H9 (cell line): ENCODE measurements at regions not wholly inside any gene's neighbourhood (a gene's known extent, or its start where the extent isn't known, plus 50 kb on each side); places are given as distances from the start of the nearest gene placed in this dataset.

Experiments used
- DNase-seq: peaks from one replicate; pipeline ENCODE4 v3.0.0-alpha.2; 2017
- H2AFZ ChIP-seq: one replicate; pipeline ENCODE4 v1.6.1; 2013; ENCODE audit warnings: mild to moderate bottlenecking, low read length, control low read depth, moderate library complexity
- H2AK5ac ChIP-seq: 2 replicates; pipeline ENCODE4 v1.6.1; 2013; ENCODE audit warnings: low read length, control low read depth, mixed read lengths; ENCODE audit not compliant: insufficient read length
- H2BK120ac ChIP-seq: one replicate; pipeline ENCODE4 v1.6.1; 2013; ENCODE audit warnings: low read depth, mild to moderate bottlenecking, low read length, control low read depth, inconsistent platforms; ENCODE audit not compliant: poor library complexity, severe bottlenecking
- H2BK12ac ChIP-seq: 2 replicates; pipeline ENCODE4 v1.6.1; 2013; ENCODE audit warnings: low read length, control low read depth, mixed read lengths, low read depth; ENCODE audit not compliant: insufficient read length
- H2BK15ac ChIP-seq: 2 replicates; pipeline ENCODE4 v1.6.1; 2013; ENCODE audit warnings: low read depth, low read length, control low read depth
- H2BK20ac ChIP-seq: one replicate; pipeline ENCODE4 v1.6.1; 2013; ENCODE audit warnings: low read depth, mild to moderate bottlenecking, low read length, control low read depth, inconsistent platforms; ENCODE audit not compliant: poor library complexity, severe bottlenecking
- H2BK5ac ChIP-seq: 2 replicates; pipeline ENCODE4 v1.6.1; 2013; ENCODE audit warnings: low read length, control low read depth, mixed read lengths; ENCODE audit not compliant: insufficient read length
- H3K14ac ChIP-seq: 2 replicates; pipeline ENCODE4 v1.6.1; 2013; ENCODE audit warnings: low read length, control low read depth; ENCODE audit not compliant: insufficient read depth
- H3K18ac ChIP-seq: 2 replicates; pipeline ENCODE4 v1.6.1; 2013; ENCODE audit warnings: low read depth, mild to moderate bottlenecking, mixed read lengths, low read length, control low read depth; ENCODE audit not compliant: insufficient read length
- H3K23ac ChIP-seq: 2 replicates; pipeline ENCODE4 v1.6.1; 2013; ENCODE audit warnings: low read length, control low read depth, mixed read lengths, low read depth; ENCODE audit not compliant: insufficient read length
- H3K23me2 ChIP-seq: 2 replicates; pipeline ENCODE4 v1.6.1; 2013; ENCODE audit warnings: low read depth, mild to moderate bottlenecking, mixed read lengths, low read length, control low read depth; ENCODE audit not compliant: insufficient read length, poor library complexity, severe bottlenecking
- H3K27ac ChIP-seq: 2 replicates; pipeline ENCODE4 v1.5.1; 2013; ENCODE audit warnings: low read length, control low read depth, mixed read lengths, low read depth; ENCODE audit not compliant: insufficient read length
- H3K27me3 ChIP-seq: 2 replicates; pipeline ENCODE4 v1.6.1; 2013; ENCODE audit warnings: low read length, control low read depth, inconsistent platforms; ENCODE audit not compliant: insufficient read depth
- H3K4ac ChIP-seq: 2 replicates; pipeline ENCODE4 v1.6.1; 2013; ENCODE audit warnings: low read depth, mild to moderate bottlenecking, control low read depth, inconsistent platforms, low read length, moderate library complexity
- H3K4me1 ChIP-seq: 2 replicates; pipeline ENCODE4 v1.6.1; 2013; ENCODE audit warnings: low read length, control low read depth, inconsistent platforms; ENCODE audit not compliant: insufficient read depth
- H3K4me2 ChIP-seq: 2 replicates; pipeline ENCODE4 v1.6.1; 2013; ENCODE audit warnings: low read length, control low read depth, mixed read lengths; ENCODE audit not compliant: insufficient read length, insufficient read depth
- H3K56ac ChIP-seq: 2 replicates; pipeline ENCODE4 v1.6.1; 2013; ENCODE audit warnings: low read depth, mild to moderate bottlenecking, mixed read lengths, low read length, control low read depth; ENCODE audit not compliant: insufficient read length
- H3K79me1 ChIP-seq: 2 replicates; pipeline ENCODE4 v1.6.1; 2013; ENCODE audit warnings: low read depth, mild to moderate bottlenecking, moderate library complexity, low read length, control low read depth, inconsistent platforms; ENCODE audit not compliant: insufficient read depth, poor library complexity, severe bottlenecking
- H3K79me2 ChIP-seq: 2 replicates; pipeline ENCODE4 v1.6.1; 2013; ENCODE audit warnings: low read length, control low read depth, inconsistent platforms; ENCODE audit not compliant: insufficient read depth
- H3K9ac ChIP-seq: 2 replicates; pipeline ENCODE4 v1.6.1; 2013; ENCODE audit warnings: low read length, control low read depth, mixed read lengths; ENCODE audit not compliant: insufficient read length; ENCODE audit errors: extremely low read depth
- H3K9me3 ChIP-seq: one replicate; pipeline ENCODE4 v1.6.1; 2013; ENCODE audit warnings: low read depth, low read length, inconsistent platforms; ENCODE audit not compliant: control insufficient read depth
- H3T11ph ChIP-seq: one replicate; pipeline ENCODE4 v1.6.1; 2013; ENCODE audit warnings: mild to moderate bottlenecking, low read length, control low read depth, inconsistent platforms
- H4K20me1 ChIP-seq: one replicate; pipeline ENCODE4 v1.6.1; 2013; ENCODE audit not compliant: control insufficient read depth, insufficient read length, insufficient read depth
- H4K5ac ChIP-seq: 2 replicates; pipeline ENCODE4 v1.6.1; 2013; ENCODE audit warnings: low read depth, mild to moderate bottlenecking, mixed read lengths, low read length, control low read depth; ENCODE audit not compliant: insufficient read length
- H4K8ac ChIP-seq: replicated peaks from 2 replicates; pipeline ENCODE4 v1.6.1; 2013; ENCODE audit warnings: low read length, control low read depth, mixed read lengths, low read depth; ENCODE audit not compliant: insufficient read length
- H4K91ac ChIP-seq: 2 replicates; pipeline ENCODE4 v1.6.1; 2013; ENCODE audit warnings: low read depth, mild to moderate bottlenecking, moderate library complexity, mixed read lengths, low read length, control low read depth; ENCODE audit not compliant: insufficient read length
- H3K27ac Mint-ChIP-seq, 3 experiments: 2 replicates in 2 of 3; 3 replicates in 1 of 3; pipeline ENCODE4 v1.8.0; 2020 to 2021; ENCODE audit warnings: mixed read lengths in 3 of 3, mild to moderate bottlenecking in 1 of 3, moderate library complexity in 1 of 3
- H3K27me3 Mint-ChIP-seq: 2 replicates; pipeline ENCODE4 v1.8.0; 2021; ENCODE audit warnings: low read depth, mild to moderate bottlenecking, moderate library complexity, mixed read lengths
- H3K36me3 Mint-ChIP-seq, 3 experiments: 2 replicates in 2 of 3; 3 replicates in 1 of 3; pipeline ENCODE4 v1.8.0; 2020 to 2021; ENCODE audit warnings: low read depth in 3 of 3, mixed read lengths in 3 of 3; ENCODE audit not compliant: insufficient read depth in 1 of 3
- H3K4me1 Mint-ChIP-seq, 2 experiments: 2 replicates each; pipeline ENCODE4 v1.8.0; 2020; ENCODE audit warnings: mixed read lengths in 2 of 2
- H3K4me3 Mint-ChIP-seq, 2 experiments: 2 replicates in 1 of 2; 3 replicates in 1 of 2; pipeline ENCODE4 v1.8.0; 2020 to 2021; ENCODE audit warnings: mild to moderate bottlenecking in 2 of 2, mixed read lengths in 2 of 2, moderate library complexity in 1 of 2
- H3K9me3 Mint-ChIP-seq, 2 experiments: 2 replicates in 1 of 2; 3 replicates in 1 of 2; pipeline ENCODE4 v1.8.0; 2020; ENCODE audit warnings: mild to moderate bottlenecking in 2 of 2, mixed read lengths in 2 of 2, moderate library complexity in 1 of 2
- WGBS: extraction: QIAGEN DNeasy Blood & Tissue Kit; methylation state at CpG from one replicate; pipeline ENCODE4 v1.1.7; 2013; ENCODE audit warnings: missing lambda C conversion rate, low lambda C conversion rate, mixed read lengths; ENCODE audit not compliant: insufficient read length; ENCODE audit errors: extremely low coverage; 5-methylcytosine and 5-hydroxymethylcytosine counted together
- TF ChIP-seq, protein P1 (sequence below): fragments of 200-600 bp; sonication (generic); conservative IDR thresholded peaks from 3 replicates; pipeline ENCODE4 v1.8.0; 2021; ENCODE audit warnings: antibody characterized with exemption, mild to moderate bottlenecking

DNA sequence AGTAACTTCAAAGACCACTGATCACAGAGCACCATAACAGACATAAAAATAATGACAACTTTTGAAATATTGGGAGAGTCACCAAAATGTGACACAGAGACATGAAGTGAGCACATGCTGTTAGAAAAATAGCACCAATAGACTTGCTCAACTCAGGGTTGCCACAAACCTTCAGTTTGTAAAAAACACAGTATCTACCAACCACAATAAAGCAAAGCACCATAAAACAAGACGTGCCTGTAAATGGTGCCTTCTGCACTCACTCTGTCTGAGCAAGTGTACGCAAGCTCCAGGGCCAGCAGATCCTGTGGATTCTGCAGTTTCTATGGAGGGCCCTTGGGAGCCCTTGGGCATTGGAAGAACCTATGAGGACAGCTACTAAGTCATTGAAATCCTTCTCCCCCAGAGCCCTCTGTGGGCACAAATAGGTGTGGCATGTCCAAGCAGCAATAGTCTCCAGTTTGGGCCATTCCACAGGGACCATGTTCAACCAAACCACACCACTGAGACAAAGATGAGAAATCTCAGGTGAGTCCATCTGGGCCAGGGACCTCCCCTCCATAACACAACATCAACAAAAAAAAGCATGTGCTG lies 116.9 kb upstream of the RAB4A start:
- no peak overlapping the region; a peak in 1 of 7 replicates for H3K27ac Mint-ChIP-seq
- no peak overlapping the region for H3K23ac ChIP-seq
- H2BK15ac ChIP-seq = no peak overlapping the region
- H2BK20ac ChIP-seq = no peak overlapping the region
- no peak overlapping the region for H2BK12ac ChIP-seq
- no peaks in the 10 kb centered on the region for H3K9me3 Mint-ChIP-seq
- H3K27ac ChIP-seq = no peak overlapping the region
- H4K20me1 ChIP-seq = no peaks in the 10 kb centered on the region
- H3T11ph ChIP-seq = no peak overlapping the region
- WGBS = no CpG with 5 or more reads among the region's 2 CpGs
- no peak overlapping the region for H3K4ac ChIP-seq
- no peak for DNase-seq
- H2AFZ ChIP-seq = no peak overlapping the region
- H3K56ac ChIP-seq = no peak overlapping the region
- no peaks in the 10 kb centered on the region for H3K27me3 ChIP-seq
- H4K91ac ChIP-seq = no peak overlapping the region
- H3K27me3 Mint-ChIP-seq = peaks cover 3% of the 10 kb centered on the region; the same call in 1 of the 2 replicates
- H3K4me1 ChIP-seq = peaks cover 4% of the 10 kb centered on the region; the same call in 1 of the 2 replicates
- H3K4me1 Mint-ChIP-seq = peaks cover 21 to 24% of the 10 kb centered on the region in 2 experiments
- no peak overlapping the region for H3K9ac ChIP-seq
- H3K4me3 Mint-ChIP-seq = no peak overlapping the region
- TF ChIP-seq, protein P1, sequence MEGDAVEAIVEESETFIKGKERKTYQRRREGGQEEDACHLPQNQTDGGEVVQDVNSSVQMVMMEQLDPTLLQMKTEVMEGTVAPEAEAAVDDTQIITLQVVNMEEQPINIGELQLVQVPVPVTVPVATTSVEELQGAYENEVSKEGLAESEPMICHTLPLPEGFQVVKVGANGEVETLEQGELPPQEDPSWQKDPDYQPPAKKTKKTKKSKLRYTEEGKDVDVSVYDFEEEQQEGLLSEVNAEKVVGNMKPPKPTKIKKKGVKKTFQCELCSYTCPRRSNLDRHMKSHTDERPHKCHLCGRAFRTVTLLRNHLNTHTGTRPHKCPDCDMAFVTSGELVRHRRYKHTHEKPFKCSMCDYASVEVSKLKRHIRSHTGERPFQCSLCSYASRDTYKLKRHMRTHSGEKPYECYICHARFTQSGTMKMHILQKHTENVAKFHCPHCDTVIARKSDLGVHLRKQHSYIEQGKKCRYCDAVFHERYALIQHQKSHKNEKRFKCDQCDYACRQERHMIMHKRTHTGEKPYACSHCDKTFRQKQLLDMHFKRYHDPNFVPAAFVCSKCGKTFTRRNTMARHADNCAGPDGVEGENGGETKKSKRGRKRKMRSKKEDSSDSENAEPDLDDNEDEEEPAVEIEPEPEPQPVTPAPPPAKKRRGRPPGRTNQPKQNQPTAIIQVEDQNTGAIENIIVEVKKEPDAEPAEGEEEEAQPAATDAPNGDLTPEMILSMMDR = no peak; the same call in 2 of the 3 replicates
- no peak overlapping the region for H2AK5ac ChIP-seq
- H3K9me3 ChIP-seq = no peaks in the 10 kb centered on the region
- no peaks in the 10 kb centered on the region for H3K79me2 ChIP-seq
- no peaks in the 10 kb centered on the region for H3K79me1 ChIP-seq
- H2BK5ac ChIP-seq = no peak overlapping the region
- no peak overlapping the region for H4K5ac ChIP-seq
- no peak overlapping the region for H3K4me2 ChIP-seq
- no peak overlapping the region for H3K18ac ChIP-seq
- H3K14ac ChIP-seq = no peak overlapping the region
- H4K8ac ChIP-seq = no peak overlapping the region
- H2BK120ac ChIP-seq = no peak overlapping the region
- 0 out of 7 replicates have a peak, but pooled peaks cover 0 to 2% (median 0%) of the 10 kb centered on the region in 3 experiments for H3K36me3 Mint-ChIP-seq
- H3K23me2 ChIP-seq = no peaks in the 10 kb centered on the region
